ENCODE measurements at regions not wholly inside any gene's neighbourhood (a gene's known extent, or its start where the extent isn't known, plus 50 kb on each side); places are given as distances from the start of the nearest gene placed in this dataset.

DNA sequence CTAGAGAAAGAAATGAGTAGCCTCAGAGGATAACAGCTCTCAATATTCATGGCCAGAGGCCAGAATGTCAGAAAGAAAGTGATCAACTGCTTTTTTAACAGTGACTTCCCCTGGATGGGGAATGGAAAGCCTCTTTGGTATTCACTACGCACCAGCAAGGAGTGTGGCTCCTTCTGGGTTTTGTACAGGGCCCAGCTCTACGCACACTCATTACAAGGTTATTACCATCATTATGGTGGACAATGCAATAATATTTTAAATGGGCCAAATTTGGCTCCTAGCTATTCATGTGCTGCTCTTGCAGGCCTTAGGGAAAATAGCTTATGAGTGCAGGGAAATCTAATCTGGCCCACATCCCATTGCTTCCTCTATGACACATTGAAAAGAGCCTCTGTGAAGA, 1149.5 kb upstream of the FANCL start:
- Histone ChIP-seq H4K20me1 (ENCODE audit: control insufficient read depth, insufficient read depth, low read length, poor library complexity, severe bottlenecking) (no peaks in the 10 kb centered on the region), H3K27me3 (replicated peaks in 1 of 4; ENCODE audit: control extremely low read depth in 1 of 4, control insufficient read depth in 3 of 4, insufficient read depth in 4 of 4, low read length in 3 of 4) (no peaks in the 10 kb centered on the region), H3K27ac (ENCODE audit: low read length in 2 of 2) (no peak overlapping the region), H3K4me3 (ENCODE audit: control extremely low read depth in 1 of 5, extremely low read depth in 1 of 5, insufficient read depth in 1 of 5, low read depth in 2 of 5, low read length in 4 of 5) (no peak overlapping the region), H3K4me1 (ENCODE audit: control insufficient read depth in 2 of 2, insufficient read depth in 2 of 2, low read length in 2 of 2) (no peaks in the 10 kb centered on the region), H3K9ac (ENCODE audit: low read length) (no peak overlapping the region), H2AFZ (ENCODE audit: insufficient read depth, low read depth, low read length, poor library complexity, severe bottlenecking) (no peak overlapping the region), H3K4me2 (replicated peaks; ENCODE audit: low read depth, low read length, poor library complexity, severe bottlenecking) (no peak overlapping the region), H3K36me3 (replicated peaks in 1 of 2; ENCODE audit: control extremely low read depth in 1 of 2, control insufficient read depth in 1 of 2, extremely low read depth in 1 of 2, insufficient read depth in 2 of 2, low read length in 1 of 2) (no peaks in the 10 kb centered on the region), H3K9me3 (ENCODE audit: control extremely low read depth in 1 of 3, control insufficient read depth in 2 of 3, insufficient read depth in 1 of 3, low read length in 2 of 3) (peaks cover 0 to 4% (median 3%) of the 10 kb centered on the region in 3 donors), H3K79me2 (ENCODE audit: control insufficient read depth, insufficient read depth, low read length) (no peaks in the 10 kb centered on the region)
- TF ChIP-seq, protein P1, sequence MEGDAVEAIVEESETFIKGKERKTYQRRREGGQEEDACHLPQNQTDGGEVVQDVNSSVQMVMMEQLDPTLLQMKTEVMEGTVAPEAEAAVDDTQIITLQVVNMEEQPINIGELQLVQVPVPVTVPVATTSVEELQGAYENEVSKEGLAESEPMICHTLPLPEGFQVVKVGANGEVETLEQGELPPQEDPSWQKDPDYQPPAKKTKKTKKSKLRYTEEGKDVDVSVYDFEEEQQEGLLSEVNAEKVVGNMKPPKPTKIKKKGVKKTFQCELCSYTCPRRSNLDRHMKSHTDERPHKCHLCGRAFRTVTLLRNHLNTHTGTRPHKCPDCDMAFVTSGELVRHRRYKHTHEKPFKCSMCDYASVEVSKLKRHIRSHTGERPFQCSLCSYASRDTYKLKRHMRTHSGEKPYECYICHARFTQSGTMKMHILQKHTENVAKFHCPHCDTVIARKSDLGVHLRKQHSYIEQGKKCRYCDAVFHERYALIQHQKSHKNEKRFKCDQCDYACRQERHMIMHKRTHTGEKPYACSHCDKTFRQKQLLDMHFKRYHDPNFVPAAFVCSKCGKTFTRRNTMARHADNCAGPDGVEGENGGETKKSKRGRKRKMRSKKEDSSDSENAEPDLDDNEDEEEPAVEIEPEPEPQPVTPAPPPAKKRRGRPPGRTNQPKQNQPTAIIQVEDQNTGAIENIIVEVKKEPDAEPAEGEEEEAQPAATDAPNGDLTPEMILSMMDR (IDR thresholded peaks at IDR 0.05) = no peak
- TF ChIP-seq EZH2 (IDR thresholded peaks at IDR 0.05; ENCODE audit: borderline replicate concordance, insufficient read depth, low read depth, low read length, poor library complexity, severe bottlenecking) = no peak
- 100% methylated on average over 1 of the region's 2 CpGs for WGBS (ENCODE audit: insufficient coverage)
- Mint-ChIP-seq H3K9me3 (ENCODE audit: insufficient read depth) (peaks cover 6% of the 10 kb centered on the region), H3K4me1 (no peaks in the 10 kb centered on the region), H3K27ac (no peak overlapping the region), H3K4me3 (no peak overlapping the region), H3K27me3 (peaks cover 3% of the 10 kb centered on the region)
- ATAC-seq (ENCODE audit: low read depth) = no peak
- POLR2A ChIA-PET = no interaction called here
- DNase-seq = no peak
- intact Hi-C loops (cut with micrococcal nuclease) = no loop called here
- CTCF ChIA-PET = interaction anchor here (1.7 kb wide), 1 partner anchor 44 kb away, joined by 3 read pairs; no protein-coding TSS in a partner anchor

- Mint-ChIP-seq H3K27me3 (peaks cover 3% of the 10 kb centered on the region), H3K9me3 (ENCODE audit: insufficient read depth) (peaks cover 6% of the 10 kb centered on the region), H3K27ac (no peak overlapping the region), H3K4me1 (no peaks in the 10 kb centered on the region), H3K4me3 (no peak overlapping the region)
- H3K4me3 ChIP-seq (ENCODE audit: control extremely low read depth in 1 of 5, extremely low read depth in 1 of 5, insufficient read depth in 1 of 5, low read depth in 2 of 5, low read length in 4 of 5) = no peak overlapping the region
- ChIA-PET CTCF (interaction anchor here (1.7 kb wide), 1 partner anchor 45 kb away, joined by 3 read pairs; no protein-coding TSS in a partner anchor), POLR2A (no interaction called here)
- no peaks in the 10 kb centered on the region for H3K79me2 ChIP-seq (ENCODE audit: control insufficient read depth, insufficient read depth, low read length)
- no peaks in the 10 kb centered on the region for H3K4me1 ChIP-seq (ENCODE audit: control insufficient read depth in 2 of 2, insufficient read depth in 2 of 2, low read length in 2 of 2)
- H3K9me3 ChIP-seq (ENCODE audit: control extremely low read depth in 1 of 3, control insufficient read depth in 2 of 3, insufficient read depth in 1 of 3, low read length in 2 of 3) = peaks cover 0 to 3% (median 0%) of the 10 kb centered on the region in 3 donors
- TF ChIP-seq, protein P1 (IDR thresholded peaks at IDR 0.05) = no peak
- no peak for TF ChIP-seq EZH2 (IDR thresholded peaks at IDR 0.05; ENCODE audit: borderline replicate concordance, insufficient read depth, low read depth, low read length, poor library complexity, severe bottlenecking)
- no peak for ATAC-seq (ENCODE audit: low read depth)
- H3K4me2 ChIP-seq (replicated peaks; ENCODE audit: low read depth, low read length, poor library complexity, severe bottlenecking) = no peak overlapping the region
- H3K36me3 ChIP-seq (replicated peaks in 1 of 2; ENCODE audit: control extremely low read depth in 1 of 2, control insufficient read depth in 1 of 2, extremely low read depth in 1 of 2, insufficient read depth in 2 of 2, low read length in 1 of 2) = no peaks in the 10 kb centered on the region
- no peak for DNase-seq
- H4K20me1 ChIP-seq (ENCODE audit: control insufficient read depth, insufficient read depth, low read length, poor library complexity, severe bottlenecking) = no peaks in the 10 kb centered on the region
- WGBS (ENCODE audit: insufficient coverage) = 100% methylated on average over 1 of the region's 1 CpG
- H3K9ac ChIP-seq (ENCODE audit: low read length) = no peak overlapping the region
- H3K27ac ChIP-seq (ENCODE audit: low read length in 2 of 2) = no peak overlapping the region
- H3K27me3 ChIP-seq (replicated peaks in 1 of 4; ENCODE audit: control extremely low read depth in 1 of 4, control insufficient read depth in 3 of 4, insufficient read depth in 4 of 4, low read length in 3 of 4) = no peaks in the 10 kb centered on the region
- intact Hi-C loops (cut with micrococcal nuclease) = no loop called here
- no peak overlapping the region for H2AFZ ChIP-seq (ENCODE audit: insufficient read depth, low read depth, low read length, poor library complexity, severe bottlenecking)
These were observed 1148.1 kb upstream of the FANCL start for GRCh38 chr2:59389240-59389639.
